ENCODE measurements at regions not wholly inside any gene's neighbourhood (a gene's known extent, or its start where the extent isn't known, plus 50 kb on each side); places are given as distances from the start of the nearest gene placed in this dataset.

GRCh38 chr3:107899990-107900651 is 190.7 kb downstream of the CD47 start:
- peaks cover 10 to 60% of the 10 kb centered on the region in 2 donors for H3K27me3 Mint-ChIP-seq

DNA sequence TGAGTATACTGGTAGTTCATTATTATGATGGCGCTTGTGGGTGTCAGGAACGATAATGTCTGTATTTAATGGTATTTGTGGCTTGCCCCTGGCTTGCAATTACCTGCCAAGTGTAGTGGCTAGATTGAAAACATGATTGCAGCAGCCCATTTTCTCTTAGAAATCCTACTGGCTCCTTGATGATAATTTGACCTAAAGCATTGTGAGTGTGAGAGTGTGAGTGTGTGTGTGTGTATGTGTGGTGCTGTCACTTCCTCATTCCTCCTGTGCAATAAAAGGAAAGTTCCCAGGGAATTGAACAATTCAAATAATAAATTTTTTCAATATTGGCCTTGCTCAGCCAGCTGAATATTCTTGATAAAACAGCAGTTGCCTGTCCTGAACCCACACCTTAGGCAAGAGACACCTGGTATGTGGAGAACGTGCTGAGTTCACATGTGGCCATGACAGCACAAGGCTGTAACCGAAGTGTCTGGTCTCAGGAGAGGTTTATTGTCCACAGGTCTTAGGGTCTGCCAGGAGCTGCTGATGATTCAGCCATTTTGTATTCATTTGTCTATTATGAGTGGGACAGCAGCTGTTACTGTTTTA is 193.3 kb downstream of the CD47 start:
- Histone ChIP-seq H3K4me3 (ENCODE audit: low read length) (no peak overlapping the region), H3K27me3 (ENCODE audit: insufficient read depth, low read length, poor library complexity, severe bottlenecking) (no peaks in the 10 kb centered on the region), H3K27ac (ENCODE audit: low read depth, low read length) (no peak overlapping the region), H3K36me3 (ENCODE audit: insufficient read depth, low read length) (no peaks in the 10 kb centered on the region), H3K9me3 (ENCODE audit: low read length) (no peaks in the 10 kb centered on the region), H3K4me1 (ENCODE audit: insufficient read depth, low read length) (no peaks in the 10 kb centered on the region)
- Mint-ChIP-seq H3K27ac (no peak overlapping the region), H3K4me3 (no peak overlapping the region), H3K4me1 (no peaks in the 10 kb centered on the region), H3K9me3 (no peaks in the 10 kb centered on the region), H3K36me3 (peaks cover 0 to 3% (median 0%) of the 10 kb centered on the region in 3 donors), H3K27me3 (peaks cover 9 to 75% of the 10 kb centered on the region in 2 donors)
- CTCF ChIA-PET, result no interaction called here
- POLR2A ChIA-PET, result no interaction called here
- DNase-seq, result no peak

More at GRCh38 chr3:107899990-107900651, 190.7 kb downstream of the CD47 start:
- H3K27ac ChIP-seq (ENCODE audit: low read depth, low read length), result no peak overlapping the region
- Mint-ChIP-seq H3K4me3 (no peak overlapping the region), H3K9me3 (no peaks in the 10 kb centered on the region), H3K36me3 (peaks cover 0 to 3% (median 0%) of the 10 kb centered on the region in 3 donors), H3K4me1 (no peaks in the 10 kb centered on the region), H3K27ac (no peak overlapping the region)
- ChIA-PET CTCF (no interaction called here), POLR2A (no interaction called here)
- H3K27me3 ChIP-seq (ENCODE audit: insufficient read depth, low read length, poor library complexity, severe bottlenecking), result no peaks in the 10 kb centered on the region
- H3K4me3 ChIP-seq (ENCODE audit: low read length), result no peak overlapping the region
- H3K36me3 ChIP-seq (ENCODE audit: insufficient read depth, low read length), result no peaks in the 10 kb centered on the region
- no peak for DNase-seq
- no peaks in the 10 kb centered on the region for H3K9me3 ChIP-seq (ENCODE audit: low read length)
- H3K4me1 ChIP-seq (ENCODE audit: insufficient read depth, low read length), result no peaks in the 10 kb centered on the region

DNA sequence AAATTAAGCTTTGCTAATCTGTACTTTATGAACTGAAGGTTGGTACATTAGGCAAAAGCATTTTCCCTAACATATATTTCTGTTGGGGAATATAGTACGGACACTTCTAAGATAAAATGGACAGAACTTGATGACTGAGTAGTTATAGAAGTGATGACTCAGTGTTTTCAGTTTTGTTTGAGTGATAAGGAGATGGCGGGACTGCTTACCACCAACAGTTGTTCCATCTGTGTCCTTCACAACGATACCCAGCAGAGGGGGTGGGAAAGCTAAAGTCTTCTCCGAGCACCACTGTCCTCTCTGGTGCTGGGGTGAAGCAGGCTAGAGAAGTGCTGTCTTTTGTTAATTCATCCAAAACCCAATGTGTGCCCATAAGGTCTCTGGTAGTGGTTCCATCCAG is 195.8 kb downstream of the CD47 start:
- Mint-ChIP-seq H3K4me3 (no peak overlapping the region), H3K4me1 (no peaks in the 10 kb centered on the region), H3K27ac (no peak overlapping the region), H3K9me3 (no peaks in the 10 kb centered on the region), H3K36me3 (peaks cover 0 to 3% (median 0%) of the 10 kb centered on the region in 3 donors), H3K27me3 (peaks cover 9 to 61% of the 10 kb centered on the region in 2 donors)
- no peak overlapping the region for H3K27ac ChIP-seq (ENCODE audit: low read depth, low read length)
- no peaks in the 10 kb centered on the region for H3K9me3 ChIP-seq (ENCODE audit: low read length)
- H3K4me1 ChIP-seq (ENCODE audit: insufficient read depth, low read length), result no peaks in the 10 kb centered on the region
- ChIA-PET POLR2A (no interaction called here), CTCF (interaction anchor here (1.1 kb wide), 1 partner anchor 13 kb away, joined by 3 read pairs; no protein-coding TSS in a partner anchor)
- H3K4me3 ChIP-seq (ENCODE audit: low read length), result no peak overlapping the region
- H3K27me3 ChIP-seq (ENCODE audit: insufficient read depth, low read length, poor library complexity, severe bottlenecking), result no peaks in the 10 kb centered on the region
- DNase-seq, result no peak
- no peaks in the 10 kb centered on the region for H3K36me3 ChIP-seq (ENCODE audit: insufficient read depth, low read length)

- peaks cover 10 to 60% of the 10 kb centered on the region in 2 donors for H3K27me3 Mint-ChIP-seq
Measured at GRCh38 chr3:107892955-107893624, 197.7 kb downstream of the CD47 start.

DNA sequence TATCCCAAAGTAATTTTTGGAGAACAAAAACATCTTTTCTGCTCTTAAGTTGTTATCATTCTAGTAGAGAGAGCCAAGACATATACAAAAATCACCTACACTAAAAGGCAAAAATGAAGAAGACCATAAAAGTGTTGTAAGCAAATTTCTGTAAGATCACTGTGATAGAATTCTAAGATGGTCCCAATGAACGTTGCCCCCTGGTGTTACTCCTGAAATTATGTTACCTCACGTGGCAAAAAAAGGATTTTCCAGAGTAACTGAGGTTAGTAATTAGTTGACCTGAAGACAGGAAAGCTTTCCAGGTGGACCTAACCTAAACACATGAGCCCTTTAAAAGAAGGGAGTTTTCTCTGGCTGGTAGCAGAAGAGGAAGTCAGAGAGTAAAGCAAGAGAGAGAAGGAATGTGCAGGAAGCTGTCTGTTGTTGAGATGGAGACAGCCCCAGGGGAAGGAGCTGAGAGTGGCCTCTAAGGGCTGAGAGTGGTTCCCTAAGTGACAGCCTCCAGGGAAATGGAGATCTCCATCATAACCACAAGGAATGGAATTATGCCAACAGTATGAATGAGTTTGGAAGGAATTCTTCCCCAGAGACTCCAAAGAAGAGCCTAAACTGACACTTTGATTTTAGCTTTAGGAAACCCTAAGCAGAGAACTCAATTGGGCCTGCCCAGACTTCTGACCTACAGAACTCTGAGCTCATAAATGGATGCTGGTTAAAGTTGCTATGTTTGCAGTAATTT is 205.9 kb downstream of the CD47 start:
- no peak overlapping the region for H3K4me3 Mint-ChIP-seq
- H3K4me1 ChIP-seq (ENCODE audit: insufficient read depth, low read length), result no peaks in the 10 kb centered on the region
- no peak overlapping the region for H3K27ac Mint-ChIP-seq
- H3K36me3 ChIP-seq (ENCODE audit: insufficient read depth, low read length), result no peaks in the 10 kb centered on the region
- no peak overlapping the region for H3K27ac ChIP-seq (ENCODE audit: low read depth, low read length)
- no peak overlapping the region for H3K4me3 ChIP-seq (ENCODE audit: low read length)
- no peaks in the 10 kb centered on the region for H3K27me3 ChIP-seq (ENCODE audit: insufficient read depth, low read length, poor library complexity, severe bottlenecking)
- H3K36me3 Mint-ChIP-seq, result no peaks in the 10 kb centered on the region
- ChIA-PET CTCF (interaction anchor here (1.1 to 1.2 kb wide), 2 partner anchors 11 to 88 kb away, joined by 3 read pairs; no protein-coding TSS in a partner anchor), POLR2A (no interaction called here)
- H3K9me3 Mint-ChIP-seq, result peaks cover 3 to 4% (median 3%) of the 10 kb centered on the region in 5 donors
- no peaks in the 10 kb centered on the region for H3K9me3 ChIP-seq (ENCODE audit: low read length)
- H3K4me1 Mint-ChIP-seq, result no peaks in the 10 kb centered on the region
- no peak for DNase-seq
- peaks cover 3 to 5% of the 10 kb centered on the region in 2 donors for H3K27me3 Mint-ChIP-seq

More at GRCh38 chr3:107892955-107893624, 197.7 kb downstream of the CD47 start:
- Histone ChIP-seq H3K27ac (ENCODE audit: low read depth, low read length) (no peak overlapping the region), H3K36me3 (ENCODE audit: insufficient read depth, low read length) (no peaks in the 10 kb centered on the region), H3K4me3 (ENCODE audit: low read length) (no peak overlapping the region), H3K27me3 (ENCODE audit: insufficient read depth, low read length, poor library complexity, severe bottlenecking) (no peaks in the 10 kb centered on the region), H3K4me1 (ENCODE audit: insufficient read depth, low read length) (no peaks in the 10 kb centered on the region), H3K9me3 (ENCODE audit: low read length) (no peaks in the 10 kb centered on the region)
- CTCF ChIA-PET, result no interaction called here
- DNase-seq, result no peak
- no peaks in the 10 kb centered on the region for H3K4me1 Mint-ChIP-seq
- H3K4me3 Mint-ChIP-seq, result no peak overlapping the region
- H3K36me3 Mint-ChIP-seq, result peaks cover 0 to 3% (median 0%) of the 10 kb centered on the region in 3 donors
- no peak overlapping the region for H3K27ac Mint-ChIP-seq
- POLR2A ChIA-PET, result no interaction called here
- H3K9me3 Mint-ChIP-seq, result peaks cover 3 to 4% (median 3%) of the 10 kb centered on the region in 5 donors

DNA sequence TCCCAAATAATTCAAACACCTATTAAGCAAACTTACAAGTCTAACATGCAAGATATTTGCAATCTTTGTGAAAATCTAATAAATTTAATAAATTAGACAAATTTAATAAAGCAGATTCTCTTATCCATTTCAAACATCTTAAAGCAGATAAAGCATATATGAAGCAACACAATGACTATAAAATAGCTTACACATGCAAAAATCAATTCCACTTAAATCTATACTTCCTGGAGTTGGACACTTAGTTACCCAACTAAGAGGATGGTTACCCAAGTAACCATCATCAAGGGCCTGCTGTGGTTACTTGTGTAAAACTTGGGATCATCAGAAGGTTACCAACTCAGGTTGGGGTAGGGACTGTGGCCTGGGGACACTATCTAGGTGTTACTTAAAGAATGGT is 206.8 kb downstream of the CD47 start:
- Histone ChIP-seq H3K27me3 (ENCODE audit: insufficient read depth, low read length, poor library complexity, severe bottlenecking) (no peaks in the 10 kb centered on the region), H3K4me1 (ENCODE audit: insufficient read depth, low read length) (no peaks in the 10 kb centered on the region), H3K27ac (ENCODE audit: low read depth, low read length) (no peak overlapping the region), H3K4me3 (ENCODE audit: low read length) (no peak overlapping the region), H3K36me3 (ENCODE audit: insufficient read depth, low read length) (no peaks in the 10 kb centered on the region), H3K9me3 (ENCODE audit: low read length) (no peaks in the 10 kb centered on the region)
- Mint-ChIP-seq H3K4me1 (no peaks in the 10 kb centered on the region), H3K36me3 (no peaks in the 10 kb centered on the region), H3K4me3 (no peak overlapping the region), H3K27ac (no peak overlapping the region), H3K9me3 (peaks cover under 1% of the 10 kb centered on the region in 5 donors), H3K27me3 (peaks cover 2 to 3% of the 10 kb centered on the region in 2 donors)
- DNase-seq, result no peak
- POLR2A ChIA-PET, result no interaction called here
- CTCF ChIA-PET, result no interaction called here

DNA sequence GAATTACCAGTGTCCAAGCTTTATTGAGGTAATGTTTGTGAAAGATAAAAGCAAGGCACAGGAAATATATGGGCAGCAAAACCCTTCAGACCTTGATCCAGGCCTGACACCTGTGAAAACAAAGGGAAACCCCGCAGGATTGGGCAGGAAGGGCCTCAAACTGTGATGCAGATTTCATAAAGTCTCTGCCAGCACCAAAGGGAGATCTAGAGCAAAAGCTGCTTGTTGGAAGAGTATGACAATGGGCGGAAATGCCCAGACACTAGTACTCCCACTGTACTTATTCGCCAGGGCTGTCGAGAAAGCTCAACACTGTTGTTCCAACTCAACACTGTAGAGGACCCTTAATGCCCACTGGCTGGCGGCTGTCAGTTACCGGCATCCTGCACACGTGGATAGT is 207.9 kb downstream of the CD47 start:
- no peaks in the 10 kb centered on the region for H3K4me1 Mint-ChIP-seq

GRCh38 chr3:107882261-107882660 is 208.6 kb downstream of the CD47 start:
- CTCF ChIA-PET, result interaction anchor here (1.6 kb wide), 1 partner anchor 12 kb away, joined by 3 read pairs; no protein-coding TSS in a partner anchor
- no peaks in the 10 kb centered on the region for H3K4me1 Mint-ChIP-seq

More for the DNA sequence above, 207.9 kb downstream of the CD47 start:
- DNase-seq, result no peak
- Histone ChIP-seq H3K27me3 (ENCODE audit: insufficient read depth, low read length, poor library complexity, severe bottlenecking) (no peaks in the 10 kb centered on the region), H3K4me1 (ENCODE audit: insufficient read depth, low read length) (no peaks in the 10 kb centered on the region), H3K4me3 (ENCODE audit: low read length) (no peak overlapping the region), H3K9me3 (ENCODE audit: low read length) (no peaks in the 10 kb centered on the region), H3K36me3 (ENCODE audit: insufficient read depth, low read length) (no peaks in the 10 kb centered on the region), H3K27ac (ENCODE audit: low read depth, low read length) (no peak overlapping the region)
- Mint-ChIP-seq H3K27ac (no peak overlapping the region), H3K36me3 (no peaks in the 10 kb centered on the region), H3K9me3 (no peaks in the 10 kb centered on the region), H3K27me3 (no peaks in the 10 kb centered on the region), H3K4me3 (no peak overlapping the region)
- CTCF ChIA-PET, result no interaction called here
- POLR2A ChIA-PET, result no interaction called here

More at GRCh38 chr3:107882261-107882660, 208.6 kb downstream of the CD47 start:
- no peaks in the 10 kb centered on the region for H3K36me3 ChIP-seq (ENCODE audit: insufficient read depth, low read length)
- POLR2A ChIA-PET, result no interaction called here
- no peak overlapping the region for H3K4me3 ChIP-seq (ENCODE audit: low read length)
- Mint-ChIP-seq H3K27me3 (no peaks in the 10 kb centered on the region), H3K4me3 (peak overlapping the region in 1 of 7 donors; percentile 51), H3K27ac (no peak overlapping the region), H3K36me3 (no peaks in the 10 kb centered on the region), H3K9me3 (no peaks in the 10 kb centered on the region)
- DNase-seq, result no peak
- no peaks in the 10 kb centered on the region for H3K27me3 ChIP-seq (ENCODE audit: insufficient read depth, low read length, poor library complexity, severe bottlenecking)
- no peaks in the 10 kb centered on the region for H3K4me1 ChIP-seq (ENCODE audit: insufficient read depth, low read length)
- H3K9me3 ChIP-seq (ENCODE audit: low read length), result no peaks in the 10 kb centered on the region
- no peak overlapping the region for H3K27ac ChIP-seq (ENCODE audit: low read depth, low read length)

All from CD8-positive, alpha-beta memory T cell (primary cell).